ENCODE measurements at regions not wholly inside any gene's neighbourhood (a gene's known extent, or its start where the extent isn't known, plus 50 kb on each side); places are given as distances from the start of the nearest gene placed in this dataset.
A peak's percentile ranks its signal among the peaks of the same experiment; 100 is the strongest.
"Not testable (repeated sequence)": the region's sequence is repeated elsewhere in the genome, so short reads cannot be mapped to it uniquely, and the experiment has no call there.

GRCh38 chr2:114108824-114109416 lies 219.0 kb downstream of the ACTR3 start:
- Histone ChIP-seq H3K4me3 (ENCODE audit: low read length) (no peak overlapping the region), H3K27ac (ENCODE audit: low read length) (no peak overlapping the region), H3K9me3 (ENCODE audit: control insufficient read depth, low read length) (no peaks in the 10 kb centered on the region), H3K4me1 (ENCODE audit: control insufficient read depth, insufficient read depth, low read length) (no peaks in the 10 kb centered on the region), H3K27me3 (ENCODE audit: control insufficient read depth, insufficient read depth) (no peaks in the 10 kb centered on the region)
- ATAC-seq, result no peak
- 64% methylated on average over 3 of the region's 3 CpGs for WGBS
- DNase-seq, result no peak
- intact Hi-C loops (cut with DNase I), result no loop called here

GRCh38 chr2:114111329-114111728 lies 221.4 kb downstream of the ACTR3 start:
- intact Hi-C loops (cut with DNase I), result no loop called here
- Histone ChIP-seq H3K27ac (ENCODE audit: low read length) (no peak overlapping the region), H3K4me3 (ENCODE audit: low read length) (no peak overlapping the region), H3K4me1 (ENCODE audit: control insufficient read depth, insufficient read depth, low read length) (no peaks in the 10 kb centered on the region), H3K9me3 (ENCODE audit: control insufficient read depth, low read length) (no peaks in the 10 kb centered on the region), H3K27me3 (ENCODE audit: control insufficient read depth, insufficient read depth) (no peaks in the 10 kb centered on the region)
- no peak for DNase-seq
- no peak for ATAC-seq
- WGBS, result 96% methylated on average over 1 of the region's 1 CpG

- intact Hi-C loops (cut with DNase I), result no loop called here
- Histone ChIP-seq H3K27me3 (ENCODE audit: control insufficient read depth, insufficient read depth) (no peaks in the 10 kb centered on the region), H3K27ac (ENCODE audit: low read length) (no peak overlapping the region), H3K4me1 (ENCODE audit: control insufficient read depth, insufficient read depth, low read length) (no peaks in the 10 kb centered on the region), H3K9me3 (ENCODE audit: control insufficient read depth, low read length) (no peaks in the 10 kb centered on the region), H3K4me3 (ENCODE audit: low read length) (no peak overlapping the region)
- ATAC-seq (no peak), DNase-seq (no peak)
- 76% methylated on average over 6 of the region's 6 CpGs for WGBS
These were observed 223.6 kb downstream of the ACTR3 start for GRCh38 chr2:114113518-114113917.

GRCh38 chr2:114118088-114118487 lies 228.2 kb downstream of the ACTR3 start:
- no peak for DNase-seq
- H3K4me1 ChIP-seq (ENCODE audit: control insufficient read depth, insufficient read depth, low read length), result no peaks in the 10 kb centered on the region
- intact Hi-C loops (cut with DNase I), result no loop called here
- H3K27ac ChIP-seq (ENCODE audit: low read length), result no peak overlapping the region
- H3K27me3 ChIP-seq (ENCODE audit: control insufficient read depth, insufficient read depth), result no peaks in the 10 kb centered on the region
- ATAC-seq, result no peak
- H3K9me3 ChIP-seq (ENCODE audit: control insufficient read depth, low read length), result no peaks in the 10 kb centered on the region
- WGBS, result 39% methylated on average over 2 of the region's 2 CpGs
- no peak overlapping the region for H3K4me3 ChIP-seq (ENCODE audit: low read length)

GRCh38 chr2:114119862-114120261 lies 230.0 kb downstream of the ACTR3 start:
- no peak overlapping the region for H3K27ac ChIP-seq (ENCODE audit: low read length)
- intact Hi-C loops (cut with DNase I), result no loop called here
- no peak overlapping the region for H3K4me3 ChIP-seq (ENCODE audit: low read length)
- ATAC-seq (no peak), DNase-seq (no peak)
- H3K27me3 ChIP-seq (ENCODE audit: control insufficient read depth, insufficient read depth), result no peaks in the 10 kb centered on the region
- WGBS, result 56% methylated on average over 7 of the region's 7 CpGs
- no peaks in the 10 kb centered on the region for H3K9me3 ChIP-seq (ENCODE audit: control insufficient read depth, low read length)
- no peaks in the 10 kb centered on the region for H3K4me1 ChIP-seq (ENCODE audit: control insufficient read depth, insufficient read depth, low read length)

GRCh38 chr2:114122930-114123329 lies 233.0 kb downstream of the ACTR3 start:
- ATAC-seq, result no peak
- Histone ChIP-seq H3K4me3 (ENCODE audit: low read length) (no peak overlapping the region), H3K27me3 (ENCODE audit: control insufficient read depth, insufficient read depth) (no peaks in the 10 kb centered on the region), H3K9me3 (ENCODE audit: control insufficient read depth, low read length) (no peaks in the 10 kb centered on the region), H3K27ac (ENCODE audit: low read length) (no peak overlapping the region), H3K4me1 (ENCODE audit: control insufficient read depth, insufficient read depth, low read length) (no peaks in the 10 kb centered on the region)
- intact Hi-C loops (cut with DNase I), result no loop called here
- WGBS, result 34% methylated on average over 10 of the region's 10 CpGs
- peak in 1 of 3 donors; percentile 46 for DNase-seq

- ATAC-seq, result no peak
- Histone ChIP-seq H3K4me3 (ENCODE audit: low read length) (no peak overlapping the region), H3K27ac (ENCODE audit: low read length) (no peak overlapping the region), H3K27me3 (ENCODE audit: control insufficient read depth, insufficient read depth) (no peaks in the 10 kb centered on the region), H3K4me1 (ENCODE audit: control insufficient read depth, insufficient read depth, low read length) (no peaks in the 10 kb centered on the region), H3K9me3 (ENCODE audit: control insufficient read depth, low read length) (no peaks in the 10 kb centered on the region)
- DNase-seq, result no peak
- intact Hi-C loops (cut with DNase I), result no loop called here
- WGBS, result 84% methylated on average over 3 of the region's 3 CpGs
These were observed 234.0 kb downstream of the ACTR3 start for GRCh38 chr2:114123925-114124324.

- intact Hi-C loops (cut with DNase I), result no loop called here
- no peaks in the 10 kb centered on the region for H3K9me3 ChIP-seq (ENCODE audit: control insufficient read depth, low read length)
These were observed 237.5 kb downstream of the ACTR3 start for GRCh38 chr2:114127372-114127771.

GRCh38 chr2:114128263-114128662 lies 238.4 kb downstream of the ACTR3 start:
- H3K27me3 ChIP-seq (ENCODE audit: control insufficient read depth, insufficient read depth), result no peaks in the 10 kb centered on the region
- no peak overlapping the region for H3K4me3 ChIP-seq (ENCODE audit: low read length)
- no peak for DNase-seq
- no peak overlapping the region for H3K27ac ChIP-seq (ENCODE audit: low read length)
- no peaks in the 10 kb centered on the region for H3K9me3 ChIP-seq (ENCODE audit: control insufficient read depth, low read length)
- 87% methylated on average over 3 of the region's 3 CpGs for WGBS
- ATAC-seq, result no peak
- intact Hi-C loops (cut with DNase I), result no loop called here
- no peaks in the 10 kb centered on the region for H3K4me1 ChIP-seq (ENCODE audit: control insufficient read depth, insufficient read depth, low read length)

More at GRCh38 chr2:114127372-114127771, 237.5 kb downstream of the ACTR3 start:
- DNase-seq (no peak), ATAC-seq (no peak)
- no peaks in the 10 kb centered on the region for H3K27me3 ChIP-seq (ENCODE audit: control insufficient read depth, insufficient read depth)
- no peak overlapping the region for H3K4me3 ChIP-seq (ENCODE audit: low read length)
- no peaks in the 10 kb centered on the region for H3K4me1 ChIP-seq (ENCODE audit: control insufficient read depth, insufficient read depth, low read length)
- 58% methylated on average over 2 of the region's 2 CpGs for WGBS
- H3K27ac ChIP-seq (ENCODE audit: low read length), result no peak overlapping the region

- Histone ChIP-seq H3K4me1 (ENCODE audit: control insufficient read depth, insufficient read depth, low read length) (no peaks in the 10 kb centered on the region), H3K27me3 (ENCODE audit: control insufficient read depth, insufficient read depth) (no peaks in the 10 kb centered on the region), H3K9me3 (ENCODE audit: control insufficient read depth, low read length) (no peaks in the 10 kb centered on the region), H3K4me3 (ENCODE audit: low read length) (no peak overlapping the region), H3K27ac (ENCODE audit: low read length) (no peak overlapping the region)
- DNase-seq, result no peak
- 63% methylated on average over 6 of the region's 6 CpGs for WGBS
- ATAC-seq, result no peak
- intact Hi-C loops (cut with DNase I), result no loop called here
These were observed 238.8 kb downstream of the ACTR3 start for GRCh38 chr2:114128725-114129124.

- WGBS, result 93% methylated on average over 7 of the region's 7 CpGs
- DNase-seq; ATAC-seq; H3K4me1 ChIP-seq (ENCODE audit: control insufficient read depth, insufficient read depth, low read length); H3K27ac ChIP-seq (ENCODE audit: low read length); H3K27me3 ChIP-seq (ENCODE audit: control insufficient read depth, insufficient read depth); intact Hi-C loops (cut with DNase I); H3K9me3 ChIP-seq (ENCODE audit: control insufficient read depth, low read length); H3K4me3 ChIP-seq (ENCODE audit: low read length): not testable (repeated sequence)
These were observed 242.2 kb downstream of the ACTR3 start for GRCh38 chr2:114132050-114132449.

GRCh38 chr2:114134146-114134545 lies 244.3 kb downstream of the ACTR3 start:
- 37% methylated on average over 2 of the region's 2 CpGs for WGBS
- H3K9me3 ChIP-seq (ENCODE audit: control insufficient read depth, low read length), result no peaks in the 10 kb centered on the region
- no peaks in the 10 kb centered on the region for H3K4me1 ChIP-seq (ENCODE audit: control insufficient read depth, insufficient read depth, low read length)
- DNase-seq (no peak), ATAC-seq (no peak)
- no peak overlapping the region for H3K27ac ChIP-seq (ENCODE audit: low read length)
- intact Hi-C loops (cut with DNase I), result no loop called here
- H3K27me3 ChIP-seq (ENCODE audit: control insufficient read depth, insufficient read depth), result no peaks in the 10 kb centered on the region
- no peak overlapping the region for H3K4me3 ChIP-seq (ENCODE audit: low read length)

All from right cardiac atrium (tissue), 5 donors.